NCI-H1105 (cell line): ENCODE measurements at regions not wholly inside any gene's neighbourhood (a gene's known extent, or its start where the extent isn't known, plus 50 kb on each side); places are given as distances from the start of the nearest gene placed in this dataset.
"Not testable (repeated sequence)": the region's sequence is repeated elsewhere in the genome, so short reads cannot be mapped to it uniquely, and the experiment has no call there.

Source experiments
- DNase-seq: peaks from one replicate; lab custom pipeline; 2025; lab: John Stamatoyannopoulos, UW

DNA sequence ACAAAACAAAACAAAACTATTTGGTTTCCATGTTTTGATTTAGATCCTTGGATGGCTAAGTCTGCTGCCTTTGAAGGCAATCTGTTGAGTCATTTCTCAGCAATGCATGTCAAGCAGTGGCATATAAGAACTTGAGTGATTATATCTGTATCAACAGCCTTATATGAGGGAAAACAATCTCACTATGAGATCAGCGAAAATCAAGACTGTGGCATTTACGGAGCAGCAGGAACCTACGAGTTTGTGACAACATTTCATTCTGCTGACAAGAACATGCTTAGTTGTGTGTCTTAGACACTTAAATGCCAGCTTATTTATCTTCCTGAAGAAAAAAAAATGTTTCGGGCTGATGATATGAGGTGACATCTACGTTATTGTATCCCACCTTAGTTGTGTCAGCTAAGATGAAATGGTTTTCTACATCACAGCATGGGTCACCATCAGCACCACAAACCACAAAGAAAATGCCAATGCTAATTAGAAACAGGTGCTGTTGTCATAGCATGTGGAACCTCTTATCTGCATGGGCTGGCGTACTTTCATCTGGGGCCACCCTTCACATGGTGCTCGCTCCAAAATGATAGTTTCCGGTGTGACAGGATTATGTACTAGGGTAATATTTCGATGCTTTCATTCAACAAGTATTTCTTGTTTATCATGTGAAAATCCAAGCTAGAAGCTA lies 1085.5 kb downstream of the SORCS1 start:
- DNase-seq: no peak

DNA sequence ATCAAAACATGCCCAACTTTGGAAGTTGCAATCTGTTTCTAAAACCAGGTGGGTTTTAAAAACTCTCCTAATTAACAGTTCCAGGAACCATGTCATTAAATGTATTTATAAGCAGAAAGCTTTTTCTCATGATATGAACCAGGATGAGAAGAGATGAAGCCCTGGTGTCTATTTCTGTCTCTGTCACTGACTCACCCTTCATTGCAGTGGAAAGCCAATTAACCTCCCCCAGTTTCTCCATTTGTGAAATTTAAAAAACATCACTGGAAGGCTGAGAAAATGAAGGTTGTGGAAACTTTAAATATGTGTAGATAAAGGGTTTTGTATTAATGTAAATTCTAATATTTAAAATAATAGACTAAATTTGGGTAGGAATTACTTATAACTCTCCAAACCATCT lies 1088.0 kb downstream of the SORCS1 start:
- no peak for DNase-seq

DNA sequence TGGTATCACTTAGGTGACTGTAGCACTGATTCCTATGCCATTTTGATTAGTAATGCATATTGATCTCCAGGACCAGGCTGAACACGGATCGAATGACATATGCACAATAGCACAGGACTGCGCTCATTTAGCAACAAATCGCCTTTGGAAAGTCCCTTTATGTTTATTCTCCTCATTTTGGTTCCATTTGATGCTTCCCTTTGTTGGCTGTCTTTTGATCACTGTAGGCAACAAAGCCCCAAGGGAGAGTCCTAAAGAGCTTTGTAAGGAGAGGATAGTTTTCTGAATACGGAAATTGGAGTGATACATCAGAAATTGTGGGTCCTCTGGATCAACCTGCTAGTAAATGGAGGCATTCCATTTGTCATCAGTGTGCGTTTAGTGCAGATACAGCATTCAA lies 1111.4 kb downstream of the SORCS1 start:
- no peak for DNase-seq

DNA sequence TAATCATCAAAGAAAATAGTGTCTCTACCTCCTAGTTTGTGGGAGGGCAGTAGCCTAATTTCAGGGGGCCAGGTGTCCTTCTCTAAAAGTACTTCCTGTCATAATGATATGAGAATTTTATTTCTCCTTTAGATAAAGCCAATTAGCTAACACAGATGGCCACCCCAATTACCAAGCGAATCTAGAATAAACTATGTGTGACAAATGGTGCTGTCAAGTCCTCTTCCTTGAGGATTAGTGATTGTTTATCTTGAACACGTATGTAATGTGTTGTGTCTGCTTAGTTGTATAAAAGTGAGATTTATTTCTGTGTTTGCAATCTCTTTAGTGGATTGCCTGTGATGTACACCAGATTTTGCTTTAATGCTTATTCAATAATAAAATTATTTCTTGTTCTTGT lies 1120.0 kb downstream of the SORCS1 start:
- no peak for DNase-seq

DNA sequence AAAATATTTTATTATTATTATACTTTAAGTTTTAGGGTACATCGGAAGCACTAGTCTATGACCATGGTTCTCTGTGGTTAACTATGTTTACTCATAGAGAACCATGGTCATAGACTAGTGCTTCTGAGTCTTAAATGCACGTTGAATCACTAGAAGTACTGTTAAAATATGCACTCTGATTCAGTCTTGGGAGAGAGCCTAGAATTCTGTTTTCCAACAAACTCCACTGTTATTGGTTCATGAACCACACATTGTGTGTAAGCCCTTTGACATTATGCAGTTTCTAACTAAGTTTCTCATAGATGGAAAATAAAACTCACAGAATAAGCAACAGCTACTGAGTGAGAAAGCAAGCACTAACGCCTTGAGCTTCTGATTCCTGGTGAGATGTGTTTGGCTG lies 1120.6 kb downstream of the SORCS1 start:
- no peak for DNase-seq

DNA sequence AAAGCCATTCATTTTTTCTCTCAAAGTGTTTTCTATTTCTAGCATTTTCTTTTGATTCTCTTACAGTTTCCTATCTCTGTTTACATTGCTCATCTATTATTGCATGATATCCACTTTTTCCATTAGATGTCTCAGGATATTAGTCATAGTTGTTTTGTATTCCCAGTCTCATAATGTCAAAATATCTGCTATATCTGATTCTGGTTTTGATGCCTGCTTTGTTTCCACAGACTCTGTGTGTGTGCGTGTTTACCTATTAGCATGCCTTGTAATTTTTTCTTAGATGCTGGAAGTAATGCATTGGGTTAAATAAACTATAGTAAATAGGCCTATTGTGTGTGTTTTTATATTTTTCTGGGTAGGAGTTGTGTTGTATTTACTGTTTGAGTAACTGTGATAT lies 1126.3 kb downstream of the SORCS1 start:
- no peak for DNase-seq

DNA sequence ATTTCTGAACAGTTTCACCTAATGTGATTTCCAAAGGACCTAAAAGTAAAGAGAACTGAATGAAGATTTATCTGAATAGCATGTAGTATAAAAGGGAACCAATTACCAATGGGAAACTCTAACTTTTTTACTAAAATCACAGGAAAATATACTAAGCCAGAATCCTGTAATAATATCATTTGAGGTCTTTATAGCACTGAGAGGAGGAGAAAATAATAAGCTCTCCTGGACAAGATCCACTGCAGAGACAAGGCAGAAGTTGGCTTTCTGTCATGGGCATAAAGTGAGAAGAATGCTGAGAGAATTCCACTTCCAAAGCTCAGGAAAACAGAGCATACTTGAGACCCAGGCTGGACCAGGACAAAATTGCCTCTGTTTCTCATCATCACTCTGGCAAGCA lies 1131.4 kb downstream of the SORCS1 start:
- no peak for DNase-seq

DNA sequence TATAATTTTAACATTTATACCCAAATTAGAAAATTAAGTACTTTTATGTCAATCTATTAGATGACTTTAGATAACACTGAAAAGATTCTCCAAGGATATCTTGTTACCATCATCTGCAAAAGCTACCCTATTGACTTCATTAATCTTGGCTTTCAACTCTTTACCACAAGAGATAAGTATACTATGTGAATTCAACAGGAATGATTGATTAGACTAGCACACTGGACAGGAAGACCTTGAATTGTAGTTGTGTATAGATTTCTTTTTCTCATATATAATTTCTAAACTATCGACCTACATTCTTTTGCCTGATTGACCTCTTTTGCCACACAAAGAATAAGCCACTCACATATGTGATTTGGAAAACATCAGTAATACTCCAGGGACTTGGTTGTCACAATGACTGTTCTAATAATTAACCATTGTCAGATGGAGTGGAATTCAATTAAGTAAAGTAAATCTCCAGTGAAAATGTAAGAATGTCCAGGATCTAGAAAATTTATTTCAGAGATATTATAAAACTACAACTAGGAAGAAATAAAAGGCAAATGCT lies 1132.0 kb downstream of the SORCS1 start:
- DNase-seq: no peak

DNA sequence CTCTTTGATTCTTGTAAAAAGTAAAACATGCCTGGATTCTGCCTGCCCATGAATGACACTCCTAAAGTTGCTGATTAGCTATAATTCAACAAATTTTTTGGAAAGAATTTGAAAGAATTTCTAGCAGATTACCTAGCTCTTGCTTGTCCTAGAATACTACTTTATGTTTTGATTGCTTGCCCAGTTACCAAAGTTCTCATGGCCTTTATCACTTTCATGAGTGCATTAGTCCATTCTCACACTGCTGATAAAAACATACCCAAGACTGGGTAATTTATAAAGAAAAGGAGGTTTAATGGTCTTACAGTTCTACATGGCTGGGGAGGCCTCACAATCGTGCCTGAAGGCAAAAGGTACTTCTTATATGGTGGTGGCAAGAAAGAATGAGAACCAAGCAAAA lies 1137.3 kb downstream of the SORCS1 start:
- DNase-seq: no peak

DNA sequence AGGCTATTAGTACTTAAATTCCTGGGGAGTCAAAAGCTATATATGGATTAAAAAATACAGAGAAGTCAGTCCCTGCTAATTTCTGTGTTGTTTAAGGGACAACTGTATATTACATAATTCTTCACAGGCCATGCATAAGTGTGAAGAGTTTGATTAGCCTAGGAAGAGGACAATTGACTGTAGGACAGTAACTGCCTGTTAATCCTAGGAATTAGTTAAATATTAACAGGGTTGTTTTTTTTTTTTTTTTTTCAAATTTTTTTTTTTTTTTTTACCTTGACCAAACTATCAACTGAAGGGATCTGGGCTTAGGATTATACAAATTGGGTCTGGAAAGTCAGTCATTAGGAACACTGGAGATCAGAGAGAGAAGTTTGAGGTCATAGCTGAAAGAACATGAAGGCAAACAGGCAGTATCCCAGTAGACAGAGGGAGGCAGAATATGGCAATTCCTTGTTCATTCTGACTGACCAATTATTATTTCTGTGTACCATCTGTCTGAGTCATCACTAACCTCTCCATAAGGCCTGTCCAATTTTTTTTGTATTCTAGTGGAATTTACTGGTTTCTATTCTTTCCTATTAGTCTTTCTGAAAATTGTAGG lies 1139.2 kb downstream of the SORCS1 start:
- DNase-seq: no peak

DNA sequence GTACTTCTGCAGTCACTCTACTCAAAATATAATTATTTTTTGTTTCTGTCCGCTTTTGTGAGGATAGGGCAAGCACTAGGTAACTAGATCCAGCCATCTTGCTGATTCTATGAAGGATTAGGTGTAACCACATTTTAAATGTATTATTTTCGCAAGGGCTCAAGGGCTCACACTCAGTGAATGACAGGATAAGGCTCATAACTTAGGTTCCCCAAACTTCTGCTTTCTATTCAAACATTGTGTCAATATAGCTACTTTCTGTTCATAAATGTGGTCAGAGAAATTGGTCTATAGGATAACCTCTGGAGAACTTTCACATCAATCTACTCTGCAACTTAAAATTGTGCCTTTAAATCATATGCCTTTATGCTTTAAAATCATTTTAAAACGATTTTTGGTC lies 1141.2 kb downstream of the SORCS1 start:
- DNase-seq: no peak

DNA sequence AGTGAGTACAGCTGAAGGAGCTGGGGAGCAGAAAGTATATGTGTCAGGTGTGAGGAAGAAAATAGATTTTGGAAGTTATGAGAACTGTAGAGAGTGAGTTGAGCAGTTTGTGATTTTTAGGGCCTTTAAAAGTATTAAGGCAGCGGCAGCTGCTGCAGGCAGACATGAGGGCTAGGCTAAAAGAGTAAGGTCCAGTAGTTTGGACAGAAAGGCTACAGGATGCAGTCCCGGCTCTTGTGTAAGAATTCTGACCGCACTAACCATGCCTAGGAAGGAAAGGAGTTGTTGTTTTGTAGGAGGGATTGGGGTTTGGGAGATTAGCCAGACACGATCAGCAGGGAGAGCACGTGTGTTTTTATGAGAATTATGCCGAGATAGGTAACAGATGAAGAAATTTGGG lies 1144.9 kb downstream of the SORCS1 start:
- DNase-seq: not testable (repeated sequence)

DNA sequence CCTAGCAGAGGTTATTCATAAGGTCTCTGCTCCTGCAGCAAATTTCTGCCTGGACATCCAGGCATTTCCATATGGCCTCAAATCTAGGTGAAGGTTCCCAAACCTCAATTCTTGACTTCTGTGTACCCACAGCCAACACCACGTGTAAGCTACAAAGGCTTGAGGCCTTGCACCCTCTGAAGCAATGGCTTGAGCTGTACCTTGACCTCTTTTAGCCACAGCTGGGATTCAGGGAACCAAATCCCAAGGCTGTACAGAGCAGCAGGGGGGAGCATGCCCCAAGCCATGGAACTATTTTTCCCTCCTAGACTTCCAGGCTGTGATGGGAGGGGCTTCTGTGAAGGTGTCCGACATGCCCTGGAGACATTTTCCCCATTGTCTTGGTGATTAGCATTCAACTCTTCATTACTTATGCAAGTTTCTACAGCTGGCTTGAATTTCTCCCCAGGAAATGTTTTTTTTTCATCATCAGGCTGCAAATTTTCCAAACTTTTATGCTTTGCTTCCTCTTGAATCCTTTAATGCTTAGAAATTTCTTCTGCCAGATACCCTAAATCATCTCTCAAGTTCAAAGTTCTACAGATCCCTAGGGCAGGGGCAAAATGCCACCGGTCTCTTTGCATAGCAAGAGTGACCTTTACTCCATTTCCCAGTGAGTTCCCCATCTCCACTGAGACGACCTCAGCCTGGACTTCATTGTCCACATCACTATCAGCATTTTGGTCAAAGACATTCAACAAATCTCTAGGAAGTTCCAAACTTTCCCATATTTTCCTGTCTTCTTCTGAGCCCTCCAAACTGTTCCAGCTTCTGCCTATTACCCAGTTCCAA lies 1148.9 kb downstream of the SORCS1 start:
- DNase-seq: not testable (repeated sequence)

DNA sequence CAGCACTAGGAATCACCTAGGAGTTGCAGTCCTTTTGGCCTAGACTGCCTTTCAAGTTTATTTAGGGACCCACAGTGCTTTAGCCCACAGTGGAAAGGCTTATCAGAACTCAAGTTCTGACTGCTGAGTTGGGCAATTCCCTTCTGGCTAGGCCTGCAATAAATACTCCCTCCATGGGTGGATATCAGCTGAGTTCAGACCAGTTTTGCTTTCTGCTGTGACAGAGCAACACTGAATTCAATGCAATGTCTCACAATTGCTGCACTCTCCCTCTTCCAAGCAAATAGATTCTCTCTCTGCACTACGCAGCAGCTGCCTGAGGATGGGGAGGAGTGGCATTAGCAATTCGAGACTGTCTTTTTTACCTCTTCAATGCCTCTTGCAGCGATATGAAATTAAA lies 1153.3 kb downstream of the SORCS1 start:
- no peak for DNase-seq

DNA sequence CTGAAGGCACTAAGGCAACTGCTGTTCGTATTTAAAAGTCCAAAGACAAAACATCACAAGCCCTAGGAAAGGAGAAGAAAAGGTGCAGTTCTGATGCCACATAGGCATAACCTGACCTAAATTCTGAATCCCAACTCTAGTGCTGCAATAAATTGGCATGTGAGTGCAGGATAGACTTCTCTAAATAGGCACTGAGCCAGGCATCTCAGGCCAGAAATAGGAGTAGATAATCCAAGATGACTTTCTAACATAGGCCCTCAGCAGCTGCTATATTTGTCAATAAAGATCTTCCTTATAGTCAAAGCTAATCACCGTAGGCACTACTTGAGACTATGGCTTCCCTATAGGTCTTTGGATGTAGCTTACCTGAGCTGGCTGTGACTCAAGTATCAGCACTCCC lies 1163.8 kb downstream of the SORCS1 start:
- DNase-seq: no peak

DNA sequence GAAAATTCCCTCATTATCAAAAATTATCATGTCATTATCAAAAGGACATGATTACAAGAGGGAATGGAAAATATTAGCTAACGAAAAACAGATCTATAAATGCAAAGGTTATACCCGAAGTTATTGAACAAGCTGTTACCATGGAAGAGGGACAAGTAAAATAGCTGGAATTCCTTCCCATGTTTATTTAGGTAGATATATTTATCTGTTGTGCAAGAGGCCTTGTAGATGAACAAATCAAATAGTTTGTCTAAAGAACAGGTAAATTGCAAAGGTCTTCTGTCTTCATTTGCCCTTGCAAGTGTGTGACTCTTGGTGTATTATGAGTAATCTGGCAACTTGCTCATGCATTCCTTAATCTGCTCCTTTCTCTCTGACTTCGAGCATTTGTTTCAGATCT lies 1170.9 kb downstream of the SORCS1 start:
- no peak for DNase-seq

DNA sequence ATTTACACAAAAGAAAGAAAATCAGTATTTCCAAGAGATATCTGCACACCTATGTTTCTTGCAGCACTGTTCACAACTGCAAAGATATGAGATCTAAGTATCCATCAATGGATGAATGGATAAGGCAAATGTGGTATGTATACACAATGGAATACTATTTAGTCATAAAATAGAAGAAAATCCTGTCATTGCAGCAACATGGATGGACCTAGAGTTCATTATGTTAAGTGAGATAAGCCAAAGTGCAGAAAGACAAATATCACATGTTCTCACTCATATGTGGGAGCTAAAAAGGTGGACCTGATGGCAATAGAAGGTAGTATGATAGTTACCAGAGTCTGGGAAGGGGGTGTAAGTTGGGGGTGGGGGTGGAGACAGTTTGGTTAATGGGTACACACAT lies 1171.6 kb downstream of the SORCS1 start:
- no peak for DNase-seq

DNA sequence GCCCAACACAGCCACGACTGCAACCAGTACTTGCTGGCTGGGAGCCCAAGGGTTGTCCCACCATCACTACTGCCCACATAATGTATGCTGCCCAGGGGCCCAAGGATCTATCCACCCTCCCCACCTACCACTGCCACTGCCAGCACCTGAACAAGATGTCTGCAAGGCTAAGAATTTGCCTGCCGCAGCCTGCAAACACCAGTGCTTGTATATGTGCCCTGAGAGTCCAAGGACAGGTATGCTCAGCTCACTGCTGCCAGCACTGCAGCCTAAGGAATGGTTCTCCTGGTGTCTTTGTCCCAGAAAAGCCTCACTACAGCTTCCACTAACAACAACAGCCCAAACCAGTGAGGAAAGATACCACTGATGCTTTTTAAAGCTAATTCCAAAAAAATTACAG lies 1174.0 kb downstream of the SORCS1 start:
- DNase-seq: no peak

DNA sequence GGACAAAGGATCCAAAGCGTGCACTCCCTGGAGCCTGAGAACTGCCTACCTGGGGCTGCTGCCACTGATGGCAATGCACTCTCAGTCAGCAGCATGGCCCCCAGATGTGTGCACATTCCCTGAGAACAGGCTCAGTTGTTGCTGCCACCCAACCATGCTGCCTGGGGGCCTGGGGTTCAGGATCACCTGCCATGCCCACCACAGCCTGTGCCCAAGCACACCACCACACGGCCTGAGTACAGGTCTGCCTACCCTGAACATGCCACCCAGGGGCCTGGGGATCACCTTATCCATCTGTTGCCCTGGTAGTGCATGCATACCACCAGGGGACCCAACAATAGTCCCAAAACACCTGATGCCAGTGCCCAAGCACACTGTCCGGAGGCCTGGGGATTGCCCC lies 1174.5 kb downstream of the SORCS1 start:
- DNase-seq: no peak

DNA sequence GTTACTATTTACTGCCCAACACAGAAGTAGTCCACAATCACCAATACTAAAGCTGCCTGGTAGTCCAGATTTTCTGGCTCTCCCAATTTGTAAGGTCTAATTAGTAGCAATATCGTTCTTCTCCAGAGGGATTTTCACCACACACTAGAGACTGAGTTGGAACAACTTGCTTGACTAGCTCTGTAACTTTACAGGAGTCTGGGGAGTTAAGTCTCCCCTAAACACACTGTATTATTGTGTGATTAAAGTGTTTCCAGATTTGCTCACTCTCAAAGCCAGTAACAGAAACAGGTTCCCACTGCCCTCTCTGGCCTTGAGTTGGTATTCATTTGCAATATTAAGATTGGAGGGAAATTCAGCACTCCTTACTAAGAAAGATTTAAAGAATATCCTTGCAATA lies 1175.7 kb downstream of the SORCS1 start:
- no peak for DNase-seq

DNA sequence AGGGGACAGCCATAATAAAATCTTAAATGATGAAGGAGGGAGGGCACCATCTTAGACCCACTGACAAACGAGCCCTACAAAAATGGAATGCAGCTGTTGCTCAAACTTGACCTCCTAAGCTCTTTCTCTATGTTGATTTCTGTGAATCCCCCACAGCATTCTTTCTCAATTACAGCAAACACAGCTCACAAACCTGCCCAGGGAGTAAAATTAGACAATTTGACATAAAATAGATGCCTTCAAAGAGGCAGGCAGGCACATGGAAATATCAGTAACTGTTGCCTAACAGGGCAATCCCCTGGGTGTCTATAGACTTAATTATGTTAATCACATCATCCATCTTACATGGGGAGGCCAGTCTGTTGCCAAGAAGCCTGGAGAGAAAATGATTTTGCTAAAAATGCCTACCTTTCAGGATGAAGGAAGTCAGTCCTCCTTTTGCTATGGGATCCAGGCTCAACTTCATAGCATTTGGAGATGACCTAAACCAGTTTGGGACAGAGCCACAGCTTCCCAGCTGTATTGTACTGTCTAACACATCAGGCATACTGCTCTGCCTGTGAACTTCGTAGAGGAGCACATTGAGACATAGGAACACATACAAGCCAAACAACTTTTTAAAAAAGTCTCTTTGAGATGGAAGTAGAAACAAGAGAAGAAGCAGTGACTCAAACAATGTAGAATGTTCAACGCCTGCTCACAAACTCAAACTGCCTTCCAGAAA lies 1177.4 kb downstream of the SORCS1 start:
- DNase-seq: no peak

DNA sequence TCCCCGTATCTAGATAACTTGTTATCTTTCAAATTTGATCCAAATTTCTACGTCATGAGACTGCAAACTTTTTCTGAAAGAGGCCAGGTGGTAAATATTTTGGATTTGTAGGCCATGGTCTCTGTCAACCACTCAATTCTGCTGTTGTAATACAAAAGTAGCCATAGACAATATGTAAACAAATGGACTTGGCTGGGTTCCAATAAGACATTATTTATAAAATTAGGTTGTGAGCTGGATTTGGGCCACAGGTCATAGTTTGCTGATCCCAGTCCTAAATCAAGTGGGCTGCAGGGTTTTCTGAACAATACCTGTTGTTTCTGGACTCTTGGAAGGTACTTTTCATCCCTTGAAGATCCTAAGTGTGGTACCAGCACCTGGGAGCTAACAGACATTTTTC lies 1178.0 kb downstream of the SORCS1 start:
- DNase-seq: no peak
